Esophagus muscularis mucosa (tissue), 4 donors: ENCODE measurements at regions not wholly inside any gene's neighbourhood (a gene's known extent, or its start where the extent isn't known, plus 50 kb on each side); places are given as distances from the start of the nearest gene placed in this dataset.

Source experiments
- EP300 ChIP-seq: sonication (generic); formaldehyde crosslinking; IDR thresholded peaks from one replicate; pipeline ENCODE4 v1.6.1; 2017; ENCODE audit warnings: antibody characterized with exemption
- POLR2A ChIP-seq: fragments of 450-650 bp; IDR thresholded peaks from one replicate; pipeline ENCODE4 v1.6.1; 2017; ENCODE audit warnings: antibody characterized with exemption, moderate library complexity, mild to moderate bottlenecking, low read depth
- POLR2AphosphoS5 ChIP-seq, 2 donors: sonication (generic); formaldehyde crosslinking; IDR thresholded peaks; one replicate each; pipeline ENCODE4 v1.6.1; 2017; ENCODE audit warnings: antibody characterized with exemption in 2 of 2
- TF ChIP-seq, protein P1 (sequence below), 3 experiments: fragments of 200-600 bp in 2 of 3; fragments of 450-650 bp in 1 of 3; sonication (generic) in 2 of 3; IDR thresholded peaks; one replicate each; pipeline ENCODE4 v1.5.1; 2017 to 2019; ENCODE audit warnings: antibody characterized with exemption in 3 of 3, mild to moderate bottlenecking in 2 of 3, moderate library complexity in 1 of 3

- TF ChIP-seq, protein P1, sequence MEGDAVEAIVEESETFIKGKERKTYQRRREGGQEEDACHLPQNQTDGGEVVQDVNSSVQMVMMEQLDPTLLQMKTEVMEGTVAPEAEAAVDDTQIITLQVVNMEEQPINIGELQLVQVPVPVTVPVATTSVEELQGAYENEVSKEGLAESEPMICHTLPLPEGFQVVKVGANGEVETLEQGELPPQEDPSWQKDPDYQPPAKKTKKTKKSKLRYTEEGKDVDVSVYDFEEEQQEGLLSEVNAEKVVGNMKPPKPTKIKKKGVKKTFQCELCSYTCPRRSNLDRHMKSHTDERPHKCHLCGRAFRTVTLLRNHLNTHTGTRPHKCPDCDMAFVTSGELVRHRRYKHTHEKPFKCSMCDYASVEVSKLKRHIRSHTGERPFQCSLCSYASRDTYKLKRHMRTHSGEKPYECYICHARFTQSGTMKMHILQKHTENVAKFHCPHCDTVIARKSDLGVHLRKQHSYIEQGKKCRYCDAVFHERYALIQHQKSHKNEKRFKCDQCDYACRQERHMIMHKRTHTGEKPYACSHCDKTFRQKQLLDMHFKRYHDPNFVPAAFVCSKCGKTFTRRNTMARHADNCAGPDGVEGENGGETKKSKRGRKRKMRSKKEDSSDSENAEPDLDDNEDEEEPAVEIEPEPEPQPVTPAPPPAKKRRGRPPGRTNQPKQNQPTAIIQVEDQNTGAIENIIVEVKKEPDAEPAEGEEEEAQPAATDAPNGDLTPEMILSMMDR (IDR thresholded peaks at IDR 0.05) = no peak
- TF ChIP-seq POLR2A = no peak
- TF ChIP-seq EP300 = no peak
- no peak for TF ChIP-seq POLR2AphosphoS5 (IDR thresholded peaks at IDR 0.05)
These were observed 195.7 kb upstream of the IPO5 start for GRCh38 chr13:97757807-97758206.
